HG03460 (cell line): ENCODE measurements at regions not wholly inside any gene's neighbourhood (a gene's known extent, or its start where the extent isn't known, plus 50 kb on each side); places are given as distances from the start of the nearest gene placed in this dataset.

ENCODE experiments used
- ATAC-seq: cut with Tn5 transposase; IDR thresholded peaks from one replicate; pipeline ENCODE4 v1.9.1; 2021; ENCODE audit not compliant: unreplicated experiment

DNA sequence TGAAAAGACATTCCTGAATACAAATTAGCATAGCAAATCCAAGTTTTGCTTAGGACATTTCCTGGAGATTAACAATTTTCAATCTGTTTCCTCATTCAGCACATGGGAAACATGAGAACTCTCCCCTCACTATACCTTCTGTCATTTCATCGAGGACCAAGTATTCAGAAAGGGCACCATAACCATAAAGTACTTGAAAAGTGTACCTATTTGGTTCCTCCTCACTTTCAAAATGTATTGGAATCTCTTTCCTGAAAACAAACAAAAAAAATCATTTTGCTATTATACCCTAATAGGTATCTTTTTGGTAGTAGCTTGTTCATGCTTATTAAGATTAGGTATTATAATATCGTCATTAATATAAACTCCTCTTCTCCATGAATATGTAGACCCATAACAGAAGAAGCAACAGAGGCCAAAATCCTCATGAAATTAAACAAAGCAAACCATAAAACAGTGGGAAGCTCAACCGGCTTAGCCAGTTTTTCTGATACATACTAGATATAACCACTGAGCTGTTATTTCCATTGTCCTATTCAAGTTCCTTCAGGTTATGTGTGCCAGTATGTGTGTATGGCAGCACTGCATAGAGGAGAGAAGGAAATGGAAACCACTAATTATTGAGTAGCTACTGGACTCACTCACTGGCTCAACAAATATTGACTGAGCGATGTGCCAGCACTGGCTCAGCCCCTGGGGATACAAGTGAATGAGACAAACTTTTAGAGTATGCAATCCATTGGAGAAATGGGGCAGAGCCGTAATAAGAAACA is 274.0 kb downstream of the MAFB start:
- ATAC-seq, result no peak

GRCh38 chr20:40410028-40410427 is 279.0 kb downstream of the MAFB start:
- ATAC-seq, result no peak

DNA sequence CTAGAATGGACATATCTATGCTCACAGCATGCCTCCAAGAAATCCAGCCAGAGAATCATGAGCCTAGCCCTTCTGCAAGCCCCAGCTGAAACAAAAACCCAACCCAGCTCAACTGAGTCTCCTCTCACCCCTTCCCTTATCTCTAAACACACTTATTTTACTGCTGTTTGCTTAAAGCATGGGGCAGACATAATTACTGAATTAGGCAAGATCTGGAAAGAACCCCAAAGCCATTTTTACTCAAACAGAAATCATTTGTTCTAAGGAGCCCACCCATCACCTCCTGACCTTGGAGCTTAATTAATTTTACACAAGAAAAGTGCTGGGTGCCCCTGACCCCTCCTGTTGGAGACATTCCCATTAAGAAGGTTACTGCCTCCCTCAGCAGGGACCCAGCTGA is 291.6 kb downstream of the MAFB start:
- no peak for ATAC-seq

- no peak for ATAC-seq
Measured at GRCh38 chr20:40393197-40394079, 295.6 kb downstream of the MAFB start.

- no peak for ATAC-seq
Measured at GRCh38 chr20:40390654-40391053, 298.4 kb downstream of the MAFB start.

DNA sequence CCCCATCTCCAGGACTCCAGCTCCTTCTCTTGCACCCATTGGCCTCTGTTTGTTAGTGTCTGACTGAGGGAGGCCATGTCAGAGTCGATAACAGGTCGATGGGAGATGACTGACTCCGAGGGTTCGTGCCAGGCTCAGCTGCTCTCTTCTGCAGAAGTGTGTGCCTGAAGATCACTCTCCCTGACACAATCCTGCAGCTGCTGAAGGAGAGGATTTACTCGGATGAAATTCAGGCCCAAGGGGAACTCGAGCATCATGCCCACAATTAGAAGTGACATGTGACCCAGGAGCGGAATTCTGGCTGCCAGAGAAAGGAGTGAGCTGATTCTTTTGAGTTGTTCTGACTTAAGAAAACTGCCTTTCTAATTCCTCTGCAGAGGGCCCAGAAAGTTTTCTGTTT is 318.2 kb downstream of the MAFB start:
- no peak for ATAC-seq

DNA sequence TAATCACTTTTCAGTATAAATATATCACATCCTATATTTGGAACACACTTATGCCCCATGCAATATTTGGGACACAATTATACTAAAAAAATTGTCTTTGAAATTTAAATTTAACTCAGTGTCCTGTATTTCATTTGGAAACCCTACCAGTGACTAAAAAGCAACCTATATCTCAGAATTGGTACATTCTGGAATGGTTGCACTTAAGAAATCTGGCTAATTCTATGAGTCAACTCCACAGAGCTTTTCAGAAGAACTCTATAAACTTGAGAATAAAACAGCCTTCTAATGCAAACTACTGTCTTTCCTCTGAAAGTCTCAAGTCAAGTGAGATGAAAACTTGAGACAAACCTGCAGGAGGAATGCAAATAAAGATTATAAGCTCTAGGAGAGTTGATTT is 320.2 kb downstream of the MAFB start:
- ATAC-seq, result no peak

- ATAC-seq, result no peak
Measured at GRCh38 chr20:40361916-40362315, 327.1 kb downstream of the MAFB start.

DNA sequence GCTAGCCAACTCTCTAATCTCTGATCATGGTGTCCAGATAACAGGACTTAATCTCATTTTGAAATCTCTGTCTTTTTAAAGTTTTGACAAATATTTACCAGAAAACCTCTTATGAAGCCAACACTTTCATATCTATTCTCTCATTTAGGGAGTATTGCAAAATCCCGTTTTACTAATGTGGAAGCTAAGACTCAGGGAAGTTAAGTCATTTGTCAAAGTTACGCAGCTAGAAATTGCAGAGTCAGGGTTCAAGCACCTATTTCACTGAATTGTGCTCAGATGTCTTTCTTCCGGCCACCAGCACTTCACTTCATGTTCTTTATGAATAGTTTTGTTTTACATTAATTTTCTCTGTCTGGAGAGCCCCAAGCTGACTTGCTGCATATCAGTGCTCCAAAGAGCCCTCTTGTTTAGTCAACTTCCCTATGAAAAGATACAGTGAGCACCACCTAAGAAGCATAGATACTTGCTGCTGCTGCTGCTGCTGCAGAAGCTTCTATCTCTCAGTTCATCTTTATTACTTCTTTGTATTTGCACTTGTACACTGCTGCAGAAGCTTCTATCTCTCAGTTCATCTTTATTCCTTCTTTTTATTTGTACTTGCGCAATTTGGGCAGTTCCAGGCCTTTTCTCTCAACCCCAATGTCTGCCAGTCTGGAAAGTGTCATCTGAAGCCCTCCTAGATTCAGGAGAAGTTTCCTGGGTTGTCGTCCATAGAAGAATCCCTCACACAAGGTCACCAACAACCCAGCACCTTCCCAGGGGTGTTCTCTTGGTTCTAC is 329.7 kb downstream of the MAFB start:
- ATAC-seq, result no peak

DNA sequence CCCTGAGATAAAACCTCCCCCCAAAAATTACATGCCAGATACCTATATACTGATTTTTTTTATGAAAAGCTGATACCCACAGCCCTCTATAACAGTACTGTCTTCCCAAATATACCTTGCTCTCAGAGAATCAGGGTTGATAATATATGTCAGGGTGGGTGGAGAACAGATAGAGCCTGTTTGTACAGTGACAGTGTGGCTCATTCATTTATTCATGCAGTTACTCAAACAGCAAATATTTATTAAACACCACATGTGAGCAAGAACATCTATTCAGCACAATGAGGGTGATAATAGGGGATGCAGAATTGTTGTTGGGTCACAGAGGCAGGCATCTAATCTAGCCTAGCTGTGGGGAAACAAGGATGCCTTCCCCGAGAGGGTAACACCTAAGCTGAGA is 334.2 kb downstream of the MAFB start:
- no peak for ATAC-seq

DNA sequence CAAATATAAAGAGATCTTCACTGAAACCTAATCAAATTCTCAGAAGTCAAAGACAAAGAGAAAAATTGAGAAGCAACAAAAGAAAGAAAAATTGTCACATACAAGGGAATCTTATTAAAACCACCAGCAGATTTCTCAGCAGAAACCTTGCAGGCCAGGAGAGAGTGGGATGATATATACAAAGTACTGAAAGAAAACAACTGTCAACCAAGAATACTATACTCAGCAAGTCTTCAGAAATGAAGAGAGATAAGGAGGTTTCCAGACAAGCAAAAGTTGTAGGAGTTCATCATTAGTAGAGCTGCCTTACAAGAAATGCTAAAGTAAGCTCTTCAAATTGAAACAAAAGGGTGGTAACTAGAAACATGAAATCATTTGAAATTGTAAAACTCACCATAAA is 345.6 kb downstream of the MAFB start:
- no peak for ATAC-seq

- ATAC-seq, result no peak
Measured at GRCh38 chr20:40341561-40341960, 347.5 kb downstream of the MAFB start.

DNA sequence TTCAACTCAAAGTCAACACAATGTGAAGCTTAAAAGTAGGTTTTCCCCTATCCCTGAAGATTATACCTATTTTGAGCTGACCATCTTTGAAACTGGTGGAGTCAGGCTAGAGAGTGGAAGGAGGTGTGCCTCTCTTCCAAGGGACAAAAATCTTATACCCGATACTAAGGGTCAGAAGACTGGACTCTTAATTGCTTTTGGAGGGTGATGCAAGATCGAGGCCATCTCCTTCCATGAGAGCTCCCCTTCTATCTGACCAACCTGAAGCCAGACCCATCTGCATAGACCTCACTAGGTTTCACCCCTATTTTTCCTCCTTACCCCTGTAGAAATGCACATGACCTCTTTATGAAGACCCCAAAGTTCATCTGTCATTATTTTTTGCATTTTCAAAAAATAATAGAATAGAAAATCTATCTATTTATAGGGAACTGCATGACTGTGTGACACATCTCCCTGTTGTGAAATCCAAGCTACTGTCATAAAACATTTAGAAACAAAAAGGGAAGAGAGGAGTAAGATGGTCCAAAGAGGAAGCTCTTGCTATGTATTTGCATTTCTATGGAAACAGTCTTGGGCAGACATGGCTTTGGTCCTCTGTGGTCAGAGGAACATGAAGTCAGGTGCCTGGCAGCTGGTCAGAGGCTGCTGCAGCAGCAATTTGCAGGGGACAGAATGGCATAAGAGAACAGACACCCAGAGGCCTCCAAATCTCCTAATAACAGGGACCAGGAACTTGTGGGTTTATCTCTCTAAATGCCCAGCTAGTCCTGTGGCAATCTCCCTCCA is 349.2 kb downstream of the MAFB start:
- no peak for ATAC-seq

- ATAC-seq, result no peak
Measured at GRCh38 chr20:40336533-40336932, 352.5 kb downstream of the MAFB start.

- ATAC-seq, result no peak
Measured at GRCh38 chr20:40335901-40336351, 353.1 kb downstream of the MAFB start.

DNA sequence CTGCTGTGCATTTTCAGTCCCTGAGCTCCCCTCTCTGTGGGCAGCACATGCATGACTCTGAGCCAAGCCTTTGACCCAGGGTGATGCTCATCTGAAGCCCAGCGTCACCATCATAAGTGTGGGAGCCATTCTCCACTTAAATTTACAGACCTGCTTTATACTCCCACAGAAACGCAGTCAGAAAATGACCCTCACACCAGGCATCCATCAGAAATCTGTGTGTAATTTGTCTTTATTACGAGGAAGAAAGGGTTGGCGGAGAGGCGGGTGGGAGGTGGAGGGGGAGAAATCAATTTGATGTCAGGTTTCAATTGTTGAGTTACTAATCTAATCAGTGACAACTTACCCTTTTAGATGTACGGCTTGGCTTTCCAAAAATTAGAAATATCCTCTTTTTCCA is 353.6 kb downstream of the MAFB start:
- ATAC-seq, result no peak

GRCh38 chr20:40333591-40333990 is 355.4 kb downstream of the MAFB start:
- ATAC-seq, result no peak

- no peak for ATAC-seq
Measured at GRCh38 chr20:40331807-40332560, 357.1 kb downstream of the MAFB start.

DNA sequence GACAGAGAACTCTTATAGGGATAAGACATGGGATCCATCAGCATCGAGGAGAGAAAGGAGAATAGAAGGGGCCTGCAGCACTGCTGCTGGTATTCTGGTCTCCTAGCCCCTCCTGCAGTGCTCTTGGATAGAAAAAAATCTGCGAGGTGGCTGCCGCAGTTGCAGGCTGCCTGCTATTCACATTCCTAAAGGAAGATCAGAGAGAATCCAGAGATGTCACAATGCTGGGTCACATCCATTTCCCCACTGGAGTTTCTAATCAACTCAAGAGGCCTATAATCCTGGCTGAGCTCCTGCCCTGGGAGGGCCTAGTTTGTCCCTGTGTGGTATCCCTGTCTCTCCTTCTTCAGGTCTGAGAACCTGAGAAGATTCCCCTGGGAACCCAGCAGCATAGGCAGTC is 357.8 kb downstream of the MAFB start:
- ATAC-seq, result no peak

DNA sequence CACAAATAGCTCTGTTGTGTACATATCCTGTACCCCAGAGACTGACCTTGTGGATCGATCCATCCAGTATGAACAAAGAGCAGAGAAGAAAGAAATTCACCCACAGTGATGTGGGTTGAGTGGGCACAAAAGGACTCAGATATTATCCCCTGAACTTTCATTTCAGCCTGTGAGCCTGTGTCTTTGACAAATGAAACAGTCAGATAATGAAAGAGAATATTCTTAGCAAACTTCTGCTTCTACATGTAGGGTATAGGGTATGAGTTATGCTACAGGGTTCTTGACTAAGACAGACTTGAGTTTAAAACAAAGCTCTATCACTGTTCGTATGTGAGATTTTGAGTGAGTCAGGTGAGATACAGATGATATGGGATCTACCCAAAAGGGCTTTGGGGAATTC is 359.7 kb downstream of the MAFB start:
- ATAC-seq, result no peak
